ENCODE measurements at regions not wholly inside any gene's neighbourhood (a gene's known extent, or its start where the extent isn't known, plus 50 kb on each side); places are given as distances from the start of the nearest gene placed in this dataset.

- no peak for TF ChIP-seq ZNF274 (IDR thresholded peaks at IDR 0.05; ENCODE audit: low read depth, low read length)
- no peak for TF ChIP-seq SUZ12 (IDR thresholded peaks at IDR 0.05; ENCODE audit: extremely low read depth, insufficient read depth, insufficient read length)
Observed at GRCh38 chr13:70390968-70391367, 282.7 kb upstream of the KLHL1 start.
